ENCODE measurements at regions not wholly inside any gene's neighbourhood (a gene's known extent, or its start where the extent isn't known, plus 50 kb on each side); places are given as distances from the start of the nearest gene placed in this dataset.
A peak's percentile ranks its signal among the peaks of the same experiment; 100 is the strongest.

- no peak for ATAC-seq
Measured at GRCh38 chr4:188197566-188197965, 58.3 kb downstream of the TRIML1 start.

- no peak for ATAC-seq
Measured at GRCh38 chr4:188198982-188199792, 59.9 kb downstream of the TRIML1 start.

DNA sequence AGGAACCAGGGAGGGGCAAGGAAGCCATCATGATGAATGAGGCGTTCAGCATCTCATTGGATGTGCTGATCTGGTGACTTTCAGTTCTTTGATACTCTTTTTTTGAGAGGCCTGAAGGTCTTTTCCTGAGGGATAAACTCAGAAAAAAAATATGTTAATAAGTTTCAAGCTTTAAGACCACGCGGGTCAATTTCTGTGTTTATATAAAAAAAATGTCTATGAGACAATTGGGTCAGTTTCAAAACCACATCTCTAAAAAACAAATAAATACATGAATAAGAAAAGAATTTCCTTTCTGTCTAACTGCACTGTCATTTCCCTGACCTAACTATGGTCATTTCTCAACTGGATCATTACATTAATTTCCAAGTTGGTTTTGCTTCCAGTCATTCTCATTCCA, 62.6 kb downstream of the TRIML1 start:
- ATAC-seq: no peak

DNA sequence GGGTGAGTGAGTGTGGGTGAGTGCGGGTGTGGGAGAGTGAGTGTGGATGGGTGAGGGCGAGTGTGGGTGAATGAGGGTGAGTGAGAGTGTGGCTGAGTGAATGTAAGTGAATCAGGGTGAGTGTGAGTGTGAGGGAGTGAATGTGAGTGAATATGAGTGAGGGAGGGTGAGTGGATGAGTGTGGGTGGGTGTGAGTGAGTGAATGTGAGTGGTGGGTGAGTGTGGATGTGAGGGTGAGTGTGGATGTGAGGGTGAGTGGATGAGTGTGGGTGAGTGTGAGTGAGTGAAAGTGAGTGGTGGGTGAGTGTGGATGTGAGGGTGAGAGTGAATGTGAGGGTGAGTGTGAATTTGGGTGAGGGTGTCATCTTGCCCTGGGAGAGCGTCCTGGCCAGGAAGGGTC, 67.5 kb downstream of the TRIML1 start:
- no peak for ATAC-seq

GRCh38 chr4:188214861-188215260, 75.6 kb downstream of the TRIML1 start:
- no peak for ATAC-seq

DNA sequence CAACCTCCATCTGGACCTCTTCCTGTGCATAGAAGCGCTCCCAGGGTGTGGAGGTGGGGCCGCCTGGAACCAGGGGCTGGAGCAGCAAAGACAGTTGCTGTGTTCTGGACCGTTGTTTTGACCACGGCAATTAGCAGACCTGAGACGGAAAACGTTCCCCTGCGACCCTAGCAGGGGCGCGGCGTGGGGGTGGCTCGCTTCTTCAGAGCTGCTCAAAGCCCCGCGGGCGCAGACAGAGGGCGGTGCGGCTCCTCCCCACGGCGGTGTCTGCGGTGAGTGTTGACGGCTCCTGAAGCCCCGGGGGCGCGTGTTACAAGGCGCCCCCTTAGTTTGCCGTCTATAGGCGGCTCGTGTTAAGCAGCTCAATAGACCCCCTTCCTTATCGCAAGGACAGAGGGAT, 79.2 kb downstream of the TRIML1 start:
- ATAC-seq: no peak

DNA sequence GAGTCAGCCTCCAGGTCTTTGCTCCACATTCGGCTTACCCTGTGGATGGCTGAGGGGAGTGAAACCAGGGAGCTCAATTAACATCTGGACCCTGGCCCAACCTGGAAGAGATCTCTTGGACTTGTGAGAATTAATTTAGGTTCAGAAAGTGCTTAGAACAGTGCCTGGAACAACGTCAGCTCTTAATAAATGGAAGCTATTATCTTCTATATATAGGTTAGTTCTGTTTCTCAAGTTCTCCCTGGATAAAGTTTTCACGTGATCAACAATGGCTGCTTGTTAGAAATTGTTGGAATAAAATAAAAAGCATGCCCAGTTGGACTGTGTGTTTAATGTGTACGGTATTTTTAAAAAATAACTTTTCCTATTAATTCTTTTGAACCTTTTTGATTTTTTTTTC, 80.8 kb downstream of the TRIML1 start:
- ATAC-seq: no peak

- ATAC-seq: peak; percentile 69
Measured at GRCh38 chr4:188221090-188221489, 81.8 kb downstream of the TRIML1 start.

DNA sequence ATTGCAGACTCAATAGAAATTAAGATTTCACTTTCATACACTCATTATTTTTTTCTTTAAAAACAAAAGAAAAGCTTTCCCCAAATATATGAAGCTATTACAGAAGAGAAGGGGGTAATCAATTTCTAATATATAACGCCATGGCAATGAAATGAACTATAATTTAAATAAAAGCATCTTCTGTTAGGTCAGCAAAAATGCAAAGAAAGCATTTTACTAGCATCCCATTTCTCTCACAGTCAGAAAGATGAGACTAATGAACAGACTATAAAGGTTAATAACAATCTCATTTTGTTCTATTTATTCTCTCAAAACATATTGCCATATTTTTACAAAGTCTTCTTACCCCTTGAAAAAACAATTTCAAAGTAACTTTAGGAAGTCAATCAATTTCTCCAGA, 89.0 kb downstream of the TRIML1 start:
- no peak for ATAC-seq

- ATAC-seq: no peak
Measured at GRCh38 chr4:188232428-188232827, 93.2 kb downstream of the TRIML1 start.

- ATAC-seq: no peak
Measured at GRCh38 chr4:188242041-188242440, 102.8 kb downstream of the TRIML1 start.

DNA sequence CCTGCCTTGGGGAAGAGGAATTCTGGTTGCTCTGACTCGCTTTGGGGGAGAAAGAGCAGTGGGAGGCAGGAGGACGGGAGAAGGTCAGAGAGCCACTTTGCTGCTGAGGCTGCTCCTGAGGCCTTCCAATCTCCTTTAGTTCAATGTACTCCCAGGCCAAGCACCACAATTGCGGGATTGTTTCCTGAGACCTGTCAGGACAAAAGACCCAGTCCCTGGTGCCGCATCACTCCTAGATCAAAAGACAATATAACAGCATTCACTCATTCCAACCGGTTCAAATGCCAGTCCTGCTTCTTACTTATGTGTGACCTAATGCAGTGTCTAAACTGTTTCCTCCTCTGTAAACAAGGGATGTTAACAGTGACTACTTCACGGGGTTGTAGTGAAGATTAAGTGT, 106.4 kb downstream of the TRIML1 start:
- ATAC-seq: no peak

DNA sequence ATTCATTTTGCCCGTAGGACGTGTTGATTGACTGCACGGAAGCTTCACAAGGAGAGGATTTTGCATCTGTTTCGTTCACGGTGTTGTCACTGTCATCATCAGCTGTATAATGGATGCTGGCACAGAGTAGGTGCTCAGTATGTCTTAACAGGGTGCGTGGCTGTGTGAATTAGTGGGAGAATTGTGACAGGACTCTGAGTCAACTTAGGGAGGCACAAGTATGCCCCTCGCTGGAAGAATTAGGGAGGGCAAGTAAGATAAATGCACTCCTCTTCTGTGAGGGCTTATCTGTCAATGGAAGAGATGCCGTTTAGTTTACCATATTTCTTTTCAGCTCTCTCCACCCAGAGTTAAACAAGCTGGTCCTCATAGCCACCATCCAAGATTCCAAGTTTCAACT, 107.2 kb downstream of the TRIML1 start:
- ATAC-seq: no peak

GRCh38 chr4:188254211-188254610, 115.0 kb downstream of the TRIML1 start:
- ATAC-seq: no peak

DNA sequence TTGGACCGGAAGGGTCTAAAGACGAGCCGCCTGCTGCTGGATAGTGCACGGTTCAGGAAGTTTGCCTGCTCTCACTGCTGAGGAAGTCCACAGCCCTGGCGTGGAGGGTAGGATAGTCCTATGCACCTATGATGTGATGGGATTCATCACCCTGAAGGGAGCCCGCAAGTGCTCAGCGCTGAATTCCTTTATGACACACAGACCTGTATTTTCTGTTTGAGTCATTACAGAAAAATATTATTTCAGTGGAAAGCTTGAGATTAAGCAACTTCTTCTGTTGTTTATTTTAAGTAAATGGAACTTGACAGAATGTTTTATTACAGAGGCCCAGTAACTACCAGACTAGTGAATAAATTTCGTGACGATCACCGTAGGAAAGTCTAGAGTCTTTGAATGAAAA, 123.2 kb downstream of the TRIML1 start:
- ATAC-seq: no peak

DNA sequence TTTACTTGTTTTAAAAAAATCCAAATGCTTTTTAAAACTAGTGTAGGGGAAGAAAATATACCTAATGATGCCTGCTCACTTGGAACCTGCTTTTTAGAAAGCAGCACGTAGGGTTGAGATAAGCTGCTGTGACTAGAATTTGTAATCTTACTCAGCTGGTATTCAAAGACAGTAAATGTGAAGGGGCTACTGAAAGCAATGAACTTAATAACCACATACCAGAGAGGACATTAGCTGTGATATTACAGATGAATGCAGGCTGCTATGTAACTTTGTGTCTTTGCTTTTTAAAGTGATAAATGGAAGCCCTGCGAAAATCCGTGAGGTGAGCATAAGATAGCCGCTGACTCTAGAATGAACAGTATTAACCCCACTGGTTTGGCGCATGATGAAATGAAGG, 124.1 kb downstream of the TRIML1 start:
- ATAC-seq: no peak

GRCh38 chr4:188266386-188266785, 127.1 kb downstream of the TRIML1 start:
- ATAC-seq: peak; percentile 18

DNA sequence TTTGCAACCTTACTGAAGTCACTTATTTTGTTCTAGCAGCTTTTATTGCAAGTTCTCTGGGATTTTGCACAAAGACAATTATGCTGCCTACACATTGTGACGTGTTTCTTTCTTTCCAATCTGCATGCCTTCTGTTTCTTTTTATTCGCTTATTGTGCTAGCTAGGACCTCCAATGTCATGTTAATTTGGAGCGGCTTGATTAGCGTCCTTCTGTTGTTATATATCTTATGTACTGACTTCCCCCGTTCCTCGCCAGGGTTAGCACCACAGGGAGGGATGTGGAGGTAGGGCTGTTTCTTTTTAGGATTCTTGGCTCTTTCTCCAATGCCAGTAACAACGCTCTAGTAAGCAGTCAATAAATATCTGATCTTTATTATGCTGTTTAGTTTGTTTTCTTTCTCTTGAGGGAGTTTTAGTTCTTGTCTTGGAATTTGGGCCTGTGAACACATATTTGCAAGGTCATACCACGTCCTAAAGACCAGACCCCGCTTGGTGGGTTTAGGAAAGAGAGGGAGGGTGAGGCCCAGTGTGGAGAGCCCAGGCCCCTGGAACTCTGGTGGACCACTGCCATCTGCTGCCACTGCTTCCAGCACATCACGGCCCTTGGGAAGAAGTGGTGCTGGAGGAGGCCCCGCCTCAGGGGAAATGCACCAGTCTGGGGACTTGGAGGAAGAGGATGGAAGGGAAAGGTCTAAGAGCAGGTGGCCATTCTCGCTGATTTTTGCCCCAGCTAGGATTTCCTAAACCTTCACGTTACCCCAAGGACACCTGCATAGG, 129.1 kb downstream of the TRIML1 start:
- ATAC-seq: no peak

- no peak for ATAC-seq
Measured at GRCh38 chr4:188270273-188271069, 131.2 kb downstream of the TRIML1 start.

DNA sequence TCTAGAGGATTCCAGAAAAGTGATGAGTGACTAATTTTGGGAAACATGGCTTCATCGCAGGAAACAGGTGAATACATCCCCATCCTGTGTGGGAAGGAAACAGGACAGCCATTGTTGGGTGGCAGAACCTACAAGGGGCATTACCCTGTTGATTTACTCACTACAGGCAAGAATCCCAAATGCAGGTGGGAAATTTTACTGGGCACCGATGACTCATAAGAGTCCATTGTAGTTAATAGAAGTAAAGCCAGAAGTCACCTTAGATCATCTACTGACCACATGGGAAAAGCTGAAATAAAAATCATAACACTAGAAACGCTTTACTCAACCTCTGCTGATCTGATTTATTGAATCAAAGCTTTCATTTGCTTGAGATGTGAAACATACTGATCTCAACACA, 136.4 kb downstream of the TRIML1 start:
- ATAC-seq: no peak

- no peak for ATAC-seq
Measured at GRCh38 chr4:188279184-188279583, 139.9 kb downstream of the TRIML1 start.

DNA sequence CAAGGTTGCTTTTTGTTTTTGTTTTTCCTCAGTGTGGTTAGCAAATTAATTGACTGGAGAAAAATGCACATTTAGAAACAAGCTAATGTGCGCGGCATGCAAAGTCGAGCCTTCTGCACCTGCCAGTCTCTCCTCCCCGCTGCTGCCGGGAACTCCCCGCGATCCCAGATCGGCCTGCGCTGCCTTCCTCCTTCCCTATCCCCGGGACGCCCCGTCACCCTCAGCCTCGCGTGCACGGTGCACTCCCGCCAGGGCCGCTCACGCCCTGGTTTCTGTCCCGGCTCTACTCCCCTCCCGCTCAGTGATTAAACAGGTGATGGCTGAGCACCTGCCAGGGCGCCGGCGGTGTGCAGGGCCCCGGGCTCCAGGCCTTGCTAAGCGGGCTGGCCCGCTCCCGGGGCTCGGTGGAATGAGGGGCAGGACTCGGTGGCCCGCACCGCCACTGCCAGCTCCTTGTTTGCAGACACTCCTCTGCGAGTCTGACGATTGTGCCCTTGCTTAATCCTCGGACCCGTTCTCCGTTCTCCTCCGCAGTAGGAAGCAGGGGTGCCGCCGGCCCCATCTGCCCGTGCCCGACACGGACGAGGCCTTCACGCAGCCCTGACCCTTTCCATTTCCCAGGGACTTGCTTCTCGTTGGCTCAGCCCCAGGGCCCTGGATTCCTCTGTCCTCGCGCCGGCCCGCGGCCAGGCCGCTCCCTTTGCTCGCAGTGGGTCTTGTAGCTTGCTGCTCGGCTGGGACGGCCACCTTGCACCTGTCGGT, 143.4 kb downstream of the TRIML1 start:
- ATAC-seq: peak; percentile 25

Measured in esophagus mucosa (tissue), 1 donor.